HL-60 (cell line): ENCODE measurements at regions not wholly inside any gene's neighbourhood (a gene's known extent, or its start where the extent isn't known, plus 50 kb on each side); places are given as distances from the start of the nearest gene placed in this dataset.
A peak's percentile ranks its signal among the peaks of the same experiment; 100 is the strongest.

Experiments
- DNase-seq, 2 experiments: peaks; one replicate each; pipeline ENCODE4 v3.0.0-alpha.2; 2010 to 2020; ENCODE audit warnings: low read depth in 1 of 2, low spot score in 1 of 2
- H3K27ac ChIP-seq: fragments of 250-450 bp; sonication (Bioruptor Pico); replicated peaks from 2 replicates; pipeline ENCODE4 v1.5.1; 2020; ENCODE audit warnings: mild to moderate bottlenecking, moderate library complexity
- H3K27me3 ChIP-seq: fragments of 250-450 bp; sonication (Bioruptor Pico); 2 replicates; pipeline ENCODE4 v1.5.1; 2021; ENCODE audit warnings: mild to moderate bottlenecking, moderate library complexity; ENCODE audit not compliant: insufficient read depth, poor library complexity, severe bottlenecking
- H3K4me3 ChIP-seq: replicated peaks from 2 replicates; pipeline ENCODE4 v1.5.1; 2011; ENCODE audit warnings: mild to moderate bottlenecking, control low read depth, low read length; ENCODE audit not compliant: insufficient read depth
- CTCF ChIP-seq: IDR thresholded peaks from one replicate; pipeline ENCODE4 v1.5.1; 2011; ENCODE audit warnings: low read length, control low read depth, inconsistent platforms; ENCODE audit not compliant: insufficient read depth
- GABPA ChIP-seq: IDR thresholded peaks from 2 replicates; pipeline ENCODE4 v1.6.1; 2012; ENCODE audit warnings: low read depth
- POLR2AphosphoS5 ChIP-seq: IDR thresholded peaks from 2 replicates; pipeline ENCODE4 v1.6.1; 2012; ENCODE audit warnings: low read depth
- REST ChIP-seq: IDR thresholded peaks from 2 replicates; pipeline ENCODE4 v1.6.1; 2012; ENCODE audit warnings: low read depth; ENCODE audit not compliant: insufficient replicate concordance
- SPI1 ChIP-seq: IDR thresholded peaks from 2 replicates; pipeline ENCODE4 v1.6.1; 2012; ENCODE audit warnings: low read depth, mild to moderate bottlenecking, borderline replicate concordance

- TF ChIP-seq GABPA (no peak), REST (peak; percentile 81)
- H3K4me3 ChIP-seq, result no peak overlapping the region
- no peak overlapping the region for H3K27ac ChIP-seq
- DNase-seq, result no peak
- H3K27me3 ChIP-seq, result peaks cover 2% of the 10 kb centered on the region
Measured at GRCh38 chr7:118039963-118040489, 143.9 kb upstream of the LSM8 start.

GRCh38 chr7:118040562-118040961 lies 143.4 kb upstream of the LSM8 start:
- no peak overlapping the region for H3K4me3 ChIP-seq
- H3K27ac ChIP-seq, result no peak overlapping the region
- TF ChIP-seq REST (no peak), CTCF (no peak), GABPA (no peak), POLR2AphosphoS5 (no peak), SPI1 (peak; percentile 70)
- no peak for DNase-seq
- H3K27me3 ChIP-seq, result peaks cover 2% of the 10 kb centered on the region

GRCh38 chr7:118041251-118041878 lies 142.6 kb upstream of the LSM8 start:
- no peak for DNase-seq
- Histone ChIP-seq H3K27me3 (peaks cover 2% of the 10 kb centered on the region), H3K27ac (no peak overlapping the region), H3K4me3 (no peak overlapping the region)
- TF ChIP-seq POLR2AphosphoS5 (no peak), REST (no peak), SPI1 (no peak), CTCF (no peak), GABPA (no peak)
